Keratinocyte (primary cell): ENCODE measurements at regions not wholly inside any gene's neighbourhood (a gene's known extent, or its start where the extent isn't known, plus 50 kb on each side); places are given as distances from the start of the nearest gene placed in this dataset.

Experiments
- EZH2 ChIP-seq: IDR thresholded peaks from one replicate; pipeline ENCODE4 v1.6.1; 2012; ENCODE audit warnings: inconsistent platforms, mild to moderate bottlenecking, low read length, moderate library complexity
- TF ChIP-seq, protein P1 (sequence below), 3 experiments: IDR thresholded peaks in 1 of 3; conservative IDR thresholded peaks in 1 of 3; optimal IDR thresholded peaks in 1 of 3; 2 replicates in 2 of 3; 3 replicates in 1 of 3; pipeline versions ENCODE3 to v1.5.1; 2011; ENCODE audit warnings: low read length in 3 of 3, mild to moderate bottlenecking in 3 of 3, moderate library complexity in 2 of 3, control low read depth in 1 of 3, inconsistent platforms in 1 of 3; ENCODE audit not compliant: insufficient read depth in 2 of 3; ENCODE audit errors: extremely low read depth in 1 of 3

DNA sequence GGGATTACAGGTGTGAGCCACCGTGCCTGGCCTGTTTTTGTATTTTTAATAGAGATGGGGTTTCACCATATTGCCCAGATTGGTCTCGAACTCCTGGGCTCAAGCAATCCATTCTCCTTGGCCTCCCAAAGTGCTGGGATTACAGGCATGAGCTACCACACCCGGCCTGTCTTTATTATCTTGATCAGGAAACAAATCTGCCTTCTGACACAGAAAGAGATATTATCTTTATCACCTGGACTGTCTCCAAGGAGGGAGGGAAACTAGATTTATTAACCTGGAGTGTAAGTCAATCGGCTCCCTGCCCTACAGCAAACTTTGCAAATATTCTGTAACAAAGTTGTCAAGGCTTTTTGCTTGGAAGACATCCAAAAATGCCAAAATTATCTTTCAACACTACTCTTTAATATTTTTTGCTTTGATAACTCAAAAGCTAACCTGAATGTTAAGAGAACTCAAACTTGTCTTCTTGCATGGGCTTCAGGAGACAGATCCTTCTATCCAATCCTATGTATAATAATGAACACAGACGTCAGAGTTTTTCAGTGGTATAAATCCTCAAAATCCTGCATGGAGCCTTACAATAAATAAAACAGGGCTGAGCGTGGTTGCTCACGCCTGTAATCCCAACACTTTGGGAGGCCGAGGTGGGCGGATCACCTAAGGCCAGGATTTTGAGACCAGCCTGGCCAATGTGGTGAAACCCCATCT lies 85.0 kb upstream of the LOC128125822 start:
- TF ChIP-seq, protein P1, sequence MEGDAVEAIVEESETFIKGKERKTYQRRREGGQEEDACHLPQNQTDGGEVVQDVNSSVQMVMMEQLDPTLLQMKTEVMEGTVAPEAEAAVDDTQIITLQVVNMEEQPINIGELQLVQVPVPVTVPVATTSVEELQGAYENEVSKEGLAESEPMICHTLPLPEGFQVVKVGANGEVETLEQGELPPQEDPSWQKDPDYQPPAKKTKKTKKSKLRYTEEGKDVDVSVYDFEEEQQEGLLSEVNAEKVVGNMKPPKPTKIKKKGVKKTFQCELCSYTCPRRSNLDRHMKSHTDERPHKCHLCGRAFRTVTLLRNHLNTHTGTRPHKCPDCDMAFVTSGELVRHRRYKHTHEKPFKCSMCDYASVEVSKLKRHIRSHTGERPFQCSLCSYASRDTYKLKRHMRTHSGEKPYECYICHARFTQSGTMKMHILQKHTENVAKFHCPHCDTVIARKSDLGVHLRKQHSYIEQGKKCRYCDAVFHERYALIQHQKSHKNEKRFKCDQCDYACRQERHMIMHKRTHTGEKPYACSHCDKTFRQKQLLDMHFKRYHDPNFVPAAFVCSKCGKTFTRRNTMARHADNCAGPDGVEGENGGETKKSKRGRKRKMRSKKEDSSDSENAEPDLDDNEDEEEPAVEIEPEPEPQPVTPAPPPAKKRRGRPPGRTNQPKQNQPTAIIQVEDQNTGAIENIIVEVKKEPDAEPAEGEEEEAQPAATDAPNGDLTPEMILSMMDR (optimal IDR thresholded peaks at IDR 0.05 in 1 of 3, IDR thresholded peaks at IDR 0.05 in 1 of 3, conservative IDR thresholded peaks at IDR 0.05 in 1 of 3; ENCODE audit: extremely low read depth in 1 of 3, insufficient read depth in 2 of 3, low read length in 3 of 3): no peak
- TF ChIP-seq EZH2: no peak
